IMR-90 (cell line): ENCODE measurements at regions not wholly inside any gene's neighbourhood (a gene's known extent, or its start where the extent isn't known, plus 50 kb on each side); places are given as distances from the start of the nearest gene placed in this dataset.

Experiments
- ATAC-seq: fragments of 200-7000 bp; cut with Tn5 transposase; 2 replicates; pipeline ENCODE4 v1.9.1; 2020; ENCODE audit warnings: low read depth, mild to moderate bottlenecking, moderate library complexity
- BruUV-seq: library from RNA; stranded (reverse); fragments of 400-500 nt; replicated peaks from 2 replicates; lab custom pipeline; 2021; lab: Mats Ljungman, UMichigan
- CTCF ChIA-PET: fragments of 300-600 bp; formaldehyde crosslinking; extraction: SDS; loops from one replicate; lab custom pipeline; 2021; ENCODE audit warnings: antibody characterized with exemption; lab: Yijun Ruan, JAX
- POLR2A ChIA-PET: fragments of 300-600 bp; sonication (Branson Sonifier 250); formaldehyde crosslinking; loops from one replicate; lab custom pipeline; 2022; ENCODE audit warnings: antibody characterized with exemption; ENCODE audit not compliant: unreplicated experiment; lab: Charles Lee
- DNase-seq: peaks from one replicate; pipeline ENCODE4 v3.0.0; 2013
- H2AFZ ChIP-seq: replicated peaks from 2 replicates; pipeline ENCODE3; 2013; ENCODE audit warnings: low read length, mild to moderate bottlenecking; ENCODE audit not compliant: poor library complexity
- H2AK5ac ChIP-seq: 2 replicates; pipeline ENCODE4 v1.6.1; 2013; ENCODE audit warnings: low read depth, low read length, inconsistent platforms
- H2AK9ac ChIP-seq: replicated peaks from 2 replicates; pipeline ENCODE3; 2013; ENCODE audit warnings: mild to moderate bottlenecking, low read depth, low read length, moderate library complexity; ENCODE audit not compliant: poor library complexity
- H2BK120ac ChIP-seq: 2 replicates; pipeline ENCODE4 v1.6.1; 2013; ENCODE audit warnings: low read depth, low read length, inconsistent platforms
- H2BK15ac ChIP-seq: 3 replicates; pipeline ENCODE4 v1.6.1; 2013; ENCODE audit warnings: low read depth, low read length, inconsistent platforms
- H2BK20ac ChIP-seq: 2 replicates; pipeline ENCODE4 v1.6.1; 2013; ENCODE audit warnings: low read depth, mild to moderate bottlenecking, inconsistent platforms, low read length, moderate library complexity
- H2BK5ac ChIP-seq: 2 replicates; pipeline ENCODE4 v1.6.1; 2013; ENCODE audit warnings: mild to moderate bottlenecking, low read depth, low read length, inconsistent platforms; ENCODE audit not compliant: poor library complexity, severe bottlenecking
- H3K14ac ChIP-seq: replicated peaks from 2 replicates; pipeline ENCODE4 v1.6.1; 2013; ENCODE audit warnings: low read depth, low read length, inconsistent platforms
- H3K18ac ChIP-seq: 2 replicates; pipeline ENCODE4 v1.6.1; 2013; ENCODE audit warnings: low read depth, low read length, control low read depth
- H3K23ac ChIP-seq: 2 replicates; pipeline ENCODE4 v1.6.1; 2013; ENCODE audit warnings: low read depth, low read length, inconsistent platforms
- H3K27ac ChIP-seq: 2 replicates; pipeline ENCODE4 v1.5.1; 2013; ENCODE audit warnings: mild to moderate bottlenecking, control low read depth, low read length; ENCODE audit not compliant: insufficient read depth
- H3K27me3 ChIP-seq: 2 replicates; pipeline ENCODE4 v1.6.1; 2013; ENCODE audit warnings: low read length; ENCODE audit not compliant: control insufficient read depth, insufficient read depth
- H3K36me3 ChIP-seq: 2 replicates; pipeline ENCODE4 v1.6.1; 2013; ENCODE audit warnings: low read length, mixed read lengths; ENCODE audit not compliant: control insufficient read depth, insufficient read depth
- H3K4ac ChIP-seq: 2 replicates; pipeline ENCODE4 v1.6.1; 2013; ENCODE audit warnings: low read depth, low read length, inconsistent platforms
- H3K4me1 ChIP-seq: 2 replicates; pipeline ENCODE4 v1.6.1; 2013; ENCODE audit warnings: low read length, mixed read lengths; ENCODE audit not compliant: control insufficient read depth, insufficient read depth
- H3K4me2 ChIP-seq: 2 replicates; pipeline ENCODE4 v1.6.1; 2013; ENCODE audit warnings: low read depth, mild to moderate bottlenecking, control low read depth, low read length, moderate library complexity
- H3K4me3 ChIP-seq: 2 replicates; pipeline ENCODE4 v1.5.1; 2013; ENCODE audit warnings: low read depth, mild to moderate bottlenecking, control low read depth, low read length, moderate library complexity; ENCODE audit not compliant: insufficient read depth
- H3K56ac ChIP-seq: 2 replicates; pipeline ENCODE4 v1.6.1; 2013; ENCODE audit warnings: low read length, inconsistent platforms; ENCODE audit not compliant: insufficient read depth; ENCODE audit errors: extremely low read depth
- H3K79me1 ChIP-seq, 2 experiments: 2 replicates each; pipeline ENCODE4 v1.6.1; 2013; ENCODE audit warnings: low read length in 2 of 2, inconsistent platforms in 1 of 2, low read depth in 1 of 2
- H3K9ac ChIP-seq: 2 replicates; pipeline ENCODE4 v1.6.1; 2013; ENCODE audit warnings: low read depth, low read length, control low read depth
- H3K9me1 ChIP-seq: 2 replicates; pipeline ENCODE4 v1.6.1; 2013; ENCODE audit warnings: low read length, inconsistent platforms; ENCODE audit not compliant: insufficient read depth
- H3K9me3 ChIP-seq: 2 replicates; pipeline ENCODE4 v1.6.1; 2013; ENCODE audit warnings: low read length; ENCODE audit not compliant: control insufficient read depth, insufficient read depth
- H4K20me1 ChIP-seq: 2 replicates; pipeline ENCODE4 v1.6.1; 2013; ENCODE audit warnings: low read length, inconsistent platforms; ENCODE audit not compliant: insufficient read depth
- H4K5ac ChIP-seq: 2 replicates; pipeline ENCODE4 v1.6.1; 2013; ENCODE audit warnings: mild to moderate bottlenecking, low read depth, low read length, control low read depth
- H4K8ac ChIP-seq, 2 experiments: 2 replicates each; pipeline ENCODE4 v1.6.1; 2013; ENCODE audit warnings: low read depth in 2 of 2, low read length in 2 of 2, control low read depth in 1 of 2, inconsistent platforms in 1 of 2
- H4K91ac ChIP-seq: 2 replicates; pipeline ENCODE4 v1.6.1; 2013; ENCODE audit warnings: low read depth, low read length, inconsistent platforms; ENCODE audit not compliant: insufficient read depth
- BHLHE40 ChIP-seq: fragments of 150-350 bp; IDR thresholded peaks from 2 replicates; pipeline ENCODE4 v1.6.1; 2016; ENCODE audit warnings: mild to moderate bottlenecking, low read depth, low read length
- CEBPB ChIP-seq: IDR thresholded peaks from 2 replicates; pipeline ENCODE4 v1.6.1; 2012; ENCODE audit warnings: low read depth, low read length, improper control_type of control experiment
- CHD1 ChIP-seq: IDR thresholded peaks from 2 replicates; pipeline ENCODE4 v1.6.1; 2012; ENCODE audit warnings: low read depth, low read length, improper control_type of control experiment
- ELK1 ChIP-seq: fragments of 150-350 bp; IDR thresholded peaks from 2 replicates; pipeline ENCODE4 v1.6.1; 2016; ENCODE audit warnings: low read depth, mild to moderate bottlenecking, low read length, moderate library complexity, borderline replicate concordance
- FOS ChIP-seq: fragments of 150-350 bp; IDR thresholded peaks from 2 replicates; pipeline ENCODE4 v1.6.1; 2016; ENCODE audit warnings: low read depth, low read length
- MAFK ChIP-seq: IDR thresholded peaks from 2 replicates; pipeline ENCODE4 v1.6.1; 2012; ENCODE audit warnings: low read depth, low read length, improper control_type of control experiment
- MAZ ChIP-seq: IDR thresholded peaks from 2 replicates; pipeline ENCODE4 v1.6.1; 2012; ENCODE audit warnings: low read depth, mild to moderate bottlenecking, low read length, improper control_type of control experiment, moderate library complexity, borderline replicate concordance
- MXI1 ChIP-seq: IDR thresholded peaks from 2 replicates; pipeline ENCODE4 v1.6.1; 2012; ENCODE audit warnings: low read depth, mild to moderate bottlenecking, low read length, moderate library complexity, borderline replicate concordance
- NFE2L2 ChIP-seq: fragments of 150-350 bp; IDR thresholded peaks from 2 replicates; pipeline ENCODE4 v1.6.1; 2016; ENCODE audit warnings: low read depth, mild to moderate bottlenecking, low read length
- POLR2A ChIP-seq: IDR thresholded peaks from 2 replicates; pipeline ENCODE4 v1.6.1; 2012; ENCODE audit warnings: mild to moderate bottlenecking, low read depth, low read length
- RAD21 ChIP-seq: IDR thresholded peaks from 2 replicates; pipeline ENCODE4 v1.6.1; 2012; ENCODE audit warnings: low read length, improper control_type of control experiment
- RCOR1 ChIP-seq: IDR thresholded peaks from 2 replicates; pipeline ENCODE4 v1.6.1; 2012; ENCODE audit warnings: mild to moderate bottlenecking, low read length, improper control_type of control experiment; ENCODE audit not compliant: insufficient replicate concordance
- RFX5 ChIP-seq: IDR thresholded peaks from 2 replicates; pipeline ENCODE4 v1.8.0; 2012; ENCODE audit warnings: low read depth, mild to moderate bottlenecking, low read length, moderate library complexity
- SMC3 ChIP-seq: fragments of 150-350 bp; IDR thresholded peaks from 2 replicates; pipeline ENCODE4 v1.6.1; 2016; ENCODE audit warnings: low read depth, mild to moderate bottlenecking, antibody characterized with exemption, low read length, moderate library complexity
- WGBS, 2 experiments: methylation state at CpG; one replicate each; pipeline versions ENCODE4 v1.1.5 to v1.1.7; 2013; ENCODE audit warnings: missing lambda C conversion rate in 2 of 2; ENCODE audit not compliant: insufficient read length in 1 of 2; ENCODE audit errors: extremely low coverage in 2 of 2; 5-methylcytosine and 5-hydroxymethylcytosine counted together
- dilution Hi-C: fragments of 300-500 bp; cut with HindIII; formaldehyde crosslinking; loops from one replicate; pipeline ENCODE4 v1.14.3; 2018; ENCODE audit warnings: low sequenced_read_pairs; ENCODE audit not compliant: unreplicated experiment
- in situ Hi-C: fragments of 300-500 bp; cut with MboI; formaldehyde crosslinking; loops from 3 replicates; pipeline ENCODE4 v1.14.3; 2019; ENCODE audit warnings: low sequenced_read_pairs, inconsistent platforms, mixed read lengths
- intact Hi-C: fragments of 100-400 bp; cut with micrococcal nuclease; formaldehyde crosslinking; loops from 2 replicates; pipeline ENCODE4 v1.10.0; 2022
- TF ChIP-seq, protein P1 (sequence below): fragments of 150-350 bp; IDR thresholded peaks from 2 replicates; pipeline ENCODE4 v1.6.1; 2017; ENCODE audit warnings: mild to moderate bottlenecking, antibody characterized with exemption, low read length, low read depth
- TF ChIP-seq, protein P2 (sequence below): conservative IDR thresholded peaks from 2 replicates; pipeline ENCODE4 v1.5.1; 2012; ENCODE audit warnings: mild to moderate bottlenecking, low read depth, low read length, improper control_type of control experiment

DNA sequence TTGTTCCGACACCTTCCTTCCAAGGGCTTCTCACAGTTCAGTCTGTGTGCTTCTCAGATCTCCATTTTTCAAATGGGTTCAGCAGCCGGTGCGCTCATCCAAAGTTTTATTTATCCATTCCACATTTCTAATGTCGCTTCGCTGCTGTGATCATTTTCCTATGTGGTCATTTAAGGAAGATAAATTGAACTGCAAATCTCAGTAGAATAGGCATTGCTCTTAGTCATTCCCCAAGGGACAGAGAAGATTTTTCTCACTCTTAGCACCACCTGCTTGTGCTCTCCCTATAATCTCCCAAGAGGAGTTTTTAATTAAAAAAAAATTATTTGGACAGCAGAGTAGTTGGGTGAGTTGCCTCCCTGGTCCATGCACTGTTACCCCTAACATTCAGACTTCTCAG lies 278.9 kb upstream of the GATB start:
- Histone ChIP-seq H3K14ac (peak overlapping the region; percentile 51; the same call in 1 of the 2 replicates), H3K79me1 (no peaks in the 10 kb centered on the region), H2BK5ac (peak overlapping the region; percentile 99), H3K9me1 (peaks cover 7% of the 10 kb centered on the region), H4K8ac (peak overlapping the region in 1 of 2 experiments; percentile 52; a peak in 1 of 4 replicates), H2BK120ac (peak overlapping the region; percentile 73), H4K5ac (peak overlapping the region; percentile 58; the same call in 1 of the 2 replicates), H3K23ac (no peak overlapping the region; the same call in 1 of the 2 replicates), H2AK9ac (no peak overlapping the region), H3K4me1 (peaks cover 12% of the 10 kb centered on the region; the same call in 1 of the 2 replicates), H4K91ac (peak overlapping the region; percentile 70), H2AFZ (no peak overlapping the region), H3K27me3 (peaks cover 2% of the 10 kb centered on the region), H3K4me2 (no peak overlapping the region; the same call in 1 of the 2 replicates), H3K9ac (no peak overlapping the region), H3K36me3 (no peaks in the 10 kb centered on the region), H2BK15ac (peak overlapping the region; percentile 51; the same call in 2 of the 3 replicates), H3K56ac (no peak overlapping the region), H2AK5ac (peak overlapping the region; percentile 38; the same call in 1 of the 2 replicates), H3K4me3 (no peak overlapping the region), H3K4ac (peak overlapping the region; percentile 79), H3K18ac (peak overlapping the region; percentile 67; the same call in 1 of the 2 replicates), H3K27ac (no peak overlapping the region), H3K9me3 (no peaks in the 10 kb centered on the region), H4K20me1 (no peaks in the 10 kb centered on the region), H2BK20ac (peak overlapping the region; percentile 69)
- peak; percentile 44 for DNase-seq
- POLR2A ChIA-PET, result no interaction called here
- TF ChIP-seq MAZ (no peak), NFE2L2 (no peak), SMC3 (no peak), ELK1 (no peak), RAD21 (no peak), MAFK (no peak), BHLHE40 (no peak), CEBPB (no peak), CHD1 (no peak), MXI1 (no peak), RCOR1 (no peak), RFX5 (no peak), POLR2A (no peak), FOS (no peak)
- TF ChIP-seq, protein P1, sequence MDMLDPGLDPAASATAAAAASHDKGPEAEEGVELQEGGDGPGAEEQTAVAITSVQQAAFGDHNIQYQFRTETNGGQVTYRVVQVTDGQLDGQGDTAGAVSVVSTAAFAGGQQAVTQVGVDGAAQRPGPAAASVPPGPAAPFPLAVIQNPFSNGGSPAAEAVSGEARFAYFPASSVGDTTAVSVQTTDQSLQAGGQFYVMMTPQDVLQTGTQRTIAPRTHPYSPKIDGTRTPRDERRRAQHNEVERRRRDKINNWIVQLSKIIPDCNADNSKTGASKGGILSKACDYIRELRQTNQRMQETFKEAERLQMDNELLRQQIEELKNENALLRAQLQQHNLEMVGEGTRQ, result no peak
- TF ChIP-seq, protein P2, sequence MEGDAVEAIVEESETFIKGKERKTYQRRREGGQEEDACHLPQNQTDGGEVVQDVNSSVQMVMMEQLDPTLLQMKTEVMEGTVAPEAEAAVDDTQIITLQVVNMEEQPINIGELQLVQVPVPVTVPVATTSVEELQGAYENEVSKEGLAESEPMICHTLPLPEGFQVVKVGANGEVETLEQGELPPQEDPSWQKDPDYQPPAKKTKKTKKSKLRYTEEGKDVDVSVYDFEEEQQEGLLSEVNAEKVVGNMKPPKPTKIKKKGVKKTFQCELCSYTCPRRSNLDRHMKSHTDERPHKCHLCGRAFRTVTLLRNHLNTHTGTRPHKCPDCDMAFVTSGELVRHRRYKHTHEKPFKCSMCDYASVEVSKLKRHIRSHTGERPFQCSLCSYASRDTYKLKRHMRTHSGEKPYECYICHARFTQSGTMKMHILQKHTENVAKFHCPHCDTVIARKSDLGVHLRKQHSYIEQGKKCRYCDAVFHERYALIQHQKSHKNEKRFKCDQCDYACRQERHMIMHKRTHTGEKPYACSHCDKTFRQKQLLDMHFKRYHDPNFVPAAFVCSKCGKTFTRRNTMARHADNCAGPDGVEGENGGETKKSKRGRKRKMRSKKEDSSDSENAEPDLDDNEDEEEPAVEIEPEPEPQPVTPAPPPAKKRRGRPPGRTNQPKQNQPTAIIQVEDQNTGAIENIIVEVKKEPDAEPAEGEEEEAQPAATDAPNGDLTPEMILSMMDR, result no peak
- CTCF ChIA-PET, result no interaction called here
- no CpG with 5 or more reads among the region's 5 CpGs for WGBS, 2 experiments
- ATAC-seq, result no peak
- dilution Hi-C loops, result no loop called here
- BruUV-seq, result no TSS peak
- intact Hi-C loops, result loop anchor here (2.0 to 10.0 kb wide), 4 partner anchors 63 to 315 kb away; no protein-coding TSS in a partner anchor
- in situ Hi-C loops, result no loop called here
